ENCODE measurements at regions not wholly inside any gene's neighbourhood (a gene's known extent, or its start where the extent isn't known, plus 50 kb on each side); places are given as distances from the start of the nearest gene placed in this dataset.

DNA sequence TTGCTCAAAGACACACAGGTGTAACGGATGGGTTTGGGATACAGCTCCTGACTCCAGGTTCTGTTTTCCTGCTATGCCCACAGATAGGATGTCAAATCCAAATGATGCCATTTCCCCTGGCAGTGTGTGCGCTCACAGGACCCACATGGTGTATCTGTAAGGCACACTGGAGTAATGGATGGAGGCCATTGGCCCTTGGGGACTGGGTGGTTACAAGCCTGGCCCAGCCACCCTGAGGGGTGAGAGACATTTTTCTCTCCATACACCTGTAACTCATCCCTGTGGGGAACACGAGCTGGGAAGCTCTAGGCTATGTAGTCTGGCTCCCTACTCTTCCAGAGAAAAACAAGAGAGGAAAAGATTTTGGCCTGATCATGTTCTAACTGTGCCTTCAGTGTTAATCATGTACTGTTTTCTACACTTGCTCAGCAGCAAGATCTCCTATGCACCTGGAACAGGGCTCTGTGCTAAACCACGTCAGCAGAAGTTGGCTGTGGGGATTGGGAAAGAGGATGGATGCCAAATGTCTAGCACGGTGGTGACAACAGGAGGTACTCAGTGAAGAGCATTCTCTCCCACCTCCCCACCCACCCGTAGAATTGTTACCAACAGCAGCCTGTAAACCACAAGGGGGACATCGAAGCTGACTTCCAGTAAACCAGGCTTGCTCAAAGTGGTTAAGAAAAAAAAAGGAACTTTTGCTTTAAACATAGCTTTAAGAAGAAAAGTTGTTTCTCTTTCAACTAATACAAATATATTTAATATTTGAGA, 237.0 kb downstream of the LACC1 start:
- BruUV-seq (replicated peaks), result no TSS peak
- Histone ChIP-seq H3K4me3 (no peak overlapping the region), H3K4me1 (ENCODE audit: control insufficient read depth, insufficient read depth, low read length) (no peaks in the 10 kb centered on the region), H3K27me3 (replicated peaks in 1 of 2; ENCODE audit: control insufficient read depth in 2 of 2, insufficient read depth in 2 of 2, low read length in 1 of 2) (0 out of 4 replicates have a peak, but pooled peaks cover 0 to 2% of the 10 kb centered on the region in 2 experiments), H2AFZ (ENCODE audit: control insufficient read depth, low read depth, low read length) (no peak overlapping the region), H3K36me3 (ENCODE audit: control insufficient read depth in 2 of 2, insufficient read depth in 2 of 2, low read length in 1 of 2) (no peaks in the 10 kb centered on the region), H4K20me1 (ENCODE audit: control insufficient read depth, insufficient read depth) (no peaks in the 10 kb centered on the region), H3K79me2 (ENCODE audit: control insufficient read depth, insufficient read depth, low read length) (no peaks in the 10 kb centered on the region), H3K9me3 (replicated peaks; ENCODE audit: control insufficient read depth, insufficient read depth, low read length) (no peaks in the 10 kb centered on the region), H3K4me2 (ENCODE audit: control insufficient read depth, insufficient read depth) (no peak overlapping the region), H3K9ac (ENCODE audit: control insufficient read depth, insufficient read depth, low read length) (no peak overlapping the region), H3K27ac (ENCODE audit: control insufficient read depth, insufficient read depth) (no peak overlapping the region)
- no peak for FAIRE-seq
- in situ Hi-C loops (cut with MboI) (no loop called here), intact Hi-C loops (cut with micrococcal nuclease; ENCODE audit: unreplicated experiment) (no loop called here)
- WGBS (ENCODE audit: insufficient coverage, insufficient replicate concordance, low lambda C conversion rate, missing lambda C conversion rate), result 21% methylated on average over 7 of the region's 7 CpGs
- TF ChIP-seq, protein P1, sequence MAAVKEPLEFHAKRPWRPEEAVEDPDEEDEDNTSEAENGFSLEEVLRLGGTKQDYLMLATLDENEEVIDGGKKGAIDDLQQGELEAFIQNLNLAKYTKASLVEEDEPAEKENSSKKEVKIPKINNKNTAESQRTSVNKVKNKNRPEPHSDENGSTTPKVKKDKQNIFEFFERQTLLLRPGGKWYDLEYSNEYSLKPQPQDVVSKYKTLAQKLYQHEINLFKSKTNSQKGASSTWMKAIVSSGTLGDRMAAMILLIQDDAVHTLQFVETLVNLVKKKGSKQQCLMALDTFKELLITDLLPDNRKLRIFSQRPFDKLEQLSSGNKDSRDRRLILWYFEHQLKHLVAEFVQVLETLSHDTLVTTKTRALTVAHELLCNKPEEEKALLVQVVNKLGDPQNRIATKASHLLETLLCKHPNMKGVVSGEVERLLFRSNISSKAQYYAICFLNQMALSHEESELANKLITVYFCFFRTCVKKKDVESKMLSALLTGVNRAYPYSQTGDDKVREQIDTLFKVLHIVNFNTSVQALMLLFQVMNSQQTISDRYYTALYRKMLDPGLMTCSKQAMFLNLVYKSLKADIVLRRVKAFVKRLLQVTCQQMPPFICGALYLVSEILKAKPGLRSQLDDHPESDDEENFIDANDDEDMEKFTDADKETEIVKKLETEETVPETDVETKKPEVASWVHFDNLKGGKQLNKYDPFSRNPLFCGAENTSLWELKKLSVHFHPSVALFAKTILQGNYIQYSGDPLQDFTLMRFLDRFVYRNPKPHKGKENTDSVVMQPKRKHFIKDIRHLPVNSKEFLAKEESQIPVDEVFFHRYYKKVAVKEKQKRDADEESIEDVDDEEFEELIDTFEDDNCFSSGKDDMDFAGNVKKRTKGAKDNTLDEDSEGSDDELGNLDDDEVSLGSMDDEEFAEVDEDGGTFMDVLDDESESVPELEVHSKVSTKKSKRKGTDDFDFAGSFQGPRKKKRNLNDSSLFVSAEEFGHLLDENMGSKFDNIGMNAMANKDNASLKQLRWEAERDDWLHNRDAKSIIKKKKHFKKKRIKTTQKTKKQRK (IDR thresholded peaks at IDR 0.05; ENCODE audit: low read depth, low read length), result no peak
- TF ChIP-seq JUND (IDR thresholded peaks at IDR 0.05; ENCODE audit: low read depth, low read length) (no peak), MXI1 (IDR thresholded peaks at IDR 0.05; ENCODE audit: low read depth, low read length) (no peak), POLR2A (IDR thresholded peaks at IDR 0.05; ENCODE audit: low read depth, low read length) (no peak), ZSCAN29 (IDR thresholded peaks at IDR 0.05) (no peak), SIN3A (IDR thresholded peaks at IDR 0.05; ENCODE audit: low read depth, low read length) (no peak), BRCA1 (IDR thresholded peaks at IDR 0.05; ENCODE audit: low read depth, low read length) (no peak), SRF (IDR thresholded peaks at IDR 0.05; ENCODE audit: low read depth in 2 of 2, low read length in 2 of 2) (no peak), ZZZ3 (IDR thresholded peaks at IDR 0.05; ENCODE audit: control insufficient read depth, insufficient read length, low read depth) (no peak)
- TF ChIP-seq, protein P2, sequence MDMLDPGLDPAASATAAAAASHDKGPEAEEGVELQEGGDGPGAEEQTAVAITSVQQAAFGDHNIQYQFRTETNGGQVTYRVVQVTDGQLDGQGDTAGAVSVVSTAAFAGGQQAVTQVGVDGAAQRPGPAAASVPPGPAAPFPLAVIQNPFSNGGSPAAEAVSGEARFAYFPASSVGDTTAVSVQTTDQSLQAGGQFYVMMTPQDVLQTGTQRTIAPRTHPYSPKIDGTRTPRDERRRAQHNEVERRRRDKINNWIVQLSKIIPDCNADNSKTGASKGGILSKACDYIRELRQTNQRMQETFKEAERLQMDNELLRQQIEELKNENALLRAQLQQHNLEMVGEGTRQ (IDR thresholded peaks at IDR 0.05; ENCODE audit: borderline replicate concordance, low read depth, low read length), result no peak
- CTCF ChIA-PET, result no interaction called here
- SMC1A ChIA-PET (ENCODE audit: uncharacterized antibody, unreplicated experiment), result no interaction called here
- POLR2A ChIA-PET, result no interaction called here
- RAD21 ChIA-PET (ENCODE audit: unreplicated experiment), result no interaction called here
- no peak for ATAC-seq
- no peak for DNase-seq (ENCODE audit: low read depth, low spot score)

Measured in GM12878 (cell line).